ENCODE measurements at regions not wholly inside any gene's neighbourhood (a gene's known extent, or its start where the extent isn't known, plus 50 kb on each side); places are given as distances from the start of the nearest gene placed in this dataset.

- no peak for DNase-seq (ENCODE audit: low read depth in 2 of 3, low spot score in 1 of 3)
These were observed 51.1 kb downstream of the HYCC1 start for GRCh38 chr7:22962775-22963350.

GRCh38 chr7:22958742-22959141 lies 55.2 kb downstream of the HYCC1 start:
- no peak for DNase-seq (ENCODE audit: low read depth in 2 of 3, low spot score in 1 of 3)

- DNase-seq (ENCODE audit: low read depth in 2 of 3, low spot score in 1 of 3) = no peak
These were observed 59.7 kb downstream of the HYCC1 start for GRCh38 chr7:22954251-22954650.

- DNase-seq (ENCODE audit: low read depth in 2 of 3, low spot score in 1 of 3) = no peak
These were observed 61.5 kb downstream of the HYCC1 start for GRCh38 chr7:22952306-22953015.

- no peak for DNase-seq (ENCODE audit: low read depth in 2 of 3, low spot score in 1 of 3)
These were observed 64.0 kb downstream of the HYCC1 start for GRCh38 chr7:22949944-22950343.

GRCh38 chr7:22949221-22949620 lies 64.7 kb downstream of the HYCC1 start:
- DNase-seq (ENCODE audit: low read depth in 2 of 3, low spot score in 1 of 3) = no peak

- DNase-seq (ENCODE audit: low read depth in 2 of 3, low spot score in 1 of 3) = no peak
These were observed 65.2 kb downstream of the HYCC1 start for GRCh38 chr7:22948770-22949169.

- DNase-seq (ENCODE audit: low read depth in 2 of 3, low spot score in 1 of 3) = no peak
These were observed 68.3 kb downstream of the HYCC1 start for GRCh38 chr7:22945584-22945983.

- no peak for DNase-seq (ENCODE audit: low read depth in 2 of 3, low spot score in 1 of 3)
These were observed 69.4 kb downstream of the HYCC1 start for GRCh38 chr7:22944510-22944909.

- DNase-seq (ENCODE audit: low read depth in 2 of 3, low spot score in 1 of 3) = no peak
These were observed 69.9 kb downstream of the HYCC1 start for GRCh38 chr7:22944022-22944421.

GRCh38 chr7:22942191-22942590 lies 71.7 kb downstream of the HYCC1 start:
- no peak for DNase-seq (ENCODE audit: low read depth in 2 of 3, low spot score in 1 of 3)

- no peak for DNase-seq (ENCODE audit: low read depth in 2 of 3, low spot score in 1 of 3)
These were observed 74.1 kb downstream of the HYCC1 start for GRCh38 chr7:22939842-22940241.

- DNase-seq (ENCODE audit: low read depth in 2 of 3, low spot score in 1 of 3) = no peak
These were observed 76.0 kb downstream of the HYCC1 start for GRCh38 chr7:22937946-22938345.

- no peak for DNase-seq (ENCODE audit: low read depth in 2 of 3, low spot score in 1 of 3)
These were observed 77.7 kb downstream of the HYCC1 start for GRCh38 chr7:22936246-22936645.

- no peak for DNase-seq (ENCODE audit: low read depth in 2 of 3, low spot score in 1 of 3)
These were observed 78.7 kb downstream of the HYCC1 start for GRCh38 chr7:22935269-22935668.

- no peak for DNase-seq (ENCODE audit: low read depth in 2 of 3, low spot score in 1 of 3)
These were observed 79.4 kb downstream of the HYCC1 start for GRCh38 chr7:22934473-22935065.

- DNase-seq (ENCODE audit: low read depth in 2 of 3, low spot score in 1 of 3) = no peak
These were observed 79.9 kb downstream of the HYCC1 start for GRCh38 chr7:22934023-22934422.

- no peak for DNase-seq (ENCODE audit: low read depth in 2 of 3, low spot score in 1 of 3)
These were observed 81.0 kb downstream of the HYCC1 start for GRCh38 chr7:22932896-22933295.

- DNase-seq (ENCODE audit: low read depth in 2 of 3, low spot score in 1 of 3) = no peak
These were observed 82.9 kb downstream of the HYCC1 start for GRCh38 chr7:22931011-22931410.

- DNase-seq (ENCODE audit: low read depth in 2 of 3, low spot score in 1 of 3) = no peak
These were observed 91.6 kb downstream of the HYCC1 start for GRCh38 chr7:22922307-22922706.

- no peak for DNase-seq (ENCODE audit: low read depth in 2 of 3, low spot score in 1 of 3)
These were observed 92.4 kb downstream of the HYCC1 start for GRCh38 chr7:22921386-22922086.

- DNase-seq (ENCODE audit: low read depth in 2 of 3, low spot score in 1 of 3) = no peak
These were observed 93.3 kb downstream of the HYCC1 start for GRCh38 chr7:22920672-22921071.
